HCT116 (cell line): ENCODE measurements at regions not wholly inside any gene's neighbourhood (a gene's known extent, or its start where the extent isn't known, plus 50 kb on each side); places are given as distances from the start of the nearest gene placed in this dataset.

Experiments used
- ATAC-seq: fragments of 200-7000 bp; cut with Tn5 transposase; 2 replicates; pipeline ENCODE4 v1.9.1; 2020; ENCODE audit warnings: mild to moderate bottlenecking, moderate library complexity
- BruUV-seq: library from RNA; stranded (reverse); fragments of 400-500 nt; replicated peaks from 2 replicates; lab custom pipeline; 2021; lab: Mats Ljungman, UMichigan
- CTCF ChIA-PET: fragments of 300-600 bp; sonication (Branson Sonifier 250); formaldehyde crosslinking; loops from one replicate; lab custom pipeline; 2021; ENCODE audit warnings: antibody characterized with exemption; lab: Charles Lee
- POLR2A ChIA-PET: fragments of 300-600, 350-600 bp; sonication (Branson Sonifier 250); formaldehyde crosslinking; loops from one replicate; lab custom pipeline; 2021; ENCODE audit warnings: antibody characterized with exemption; lab: Charles Lee
- RAD21 ChIA-PET, 2 experiments: fragments of 300-600 bp; sonication (Branson Sonifier 250); formaldehyde crosslinking; loops; one replicate each; lab custom pipeline; 2023; ENCODE audit warnings: low total read pairs in 2 of 2; ENCODE audit not compliant: uncharacterized antibody in 2 of 2, unreplicated experiment in 2 of 2, low non-redundant PET in 1 of 2; lab: Charles Lee
- DNase-seq: peaks from one replicate; pipeline ENCODE4 v3.0.0-alpha.2; 2010; ENCODE audit warnings: low read depth, low spot score
- H2AFZ ChIP-seq: fragments of 200-600 bp; shearing (Covaris generic), sonication (generic); 2 replicates; pipeline ENCODE4 v1.6.1; 2017; ENCODE audit warnings: low read depth, mixed run types, mixed read lengths, antibody characterized with exemption, low read length; ENCODE audit not compliant: poor library complexity, severe bottlenecking
- H3K27ac ChIP-seq: 2 replicates; pipeline ENCODE4 v1.5.1; 2012; ENCODE audit warnings: low read depth, low read length
- H3K27me3 ChIP-seq: fragments of 200-600 bp; sonication (generic); 2 replicates; pipeline ENCODE4 v1.6.1; 2016; ENCODE audit warnings: mixed run types, low read length, mixed read lengths; ENCODE audit not compliant: insufficient read depth
- H3K36me3 ChIP-seq, 2 experiments: fragments of 200-500 bp in 1 of 2; fragments of 200-600 bp in 1 of 2; sonication (Bioruptor generic) in 1 of 2; sonication (generic) in 1 of 2; 2 replicates each; pipeline versions ENCODE4 v1.5.1 to v1.6.1; 2014 to 2016; ENCODE audit warnings: low read length in 2 of 2, inconsistent platforms in 1 of 2, mixed read lengths in 1 of 2, mixed run types in 1 of 2; ENCODE audit not compliant: insufficient read depth in 2 of 2, control insufficient read depth in 1 of 2
- H3K4me1 ChIP-seq, 2 experiments: fragments of 200-600 bp in 1 of 2; sonication (generic) in 1 of 2; 2 replicates each; pipeline versions ENCODE4 v1.5.1 to v1.6.1; 2012 to 2017; ENCODE audit warnings: low read length in 2 of 2, inconsistent platforms in 1 of 2, mild to moderate bottlenecking in 1 of 2, mixed read lengths in 1 of 2, mixed run types in 1 of 2, moderate library complexity in 1 of 2; ENCODE audit not compliant: insufficient read depth in 2 of 2, control insufficient read depth in 1 of 2
- H3K4me2 ChIP-seq: fragments of 200-600 bp; sonication (generic); 2 replicates; pipeline ENCODE4 v1.6.1; 2017; ENCODE audit warnings: mixed run types, low read length, mixed read lengths
- H3K4me3 ChIP-seq, 2 experiments: fragments of 200-600 bp in 1 of 2; sonication (generic) in 1 of 2; replicated peaks in 1 of 2; 2 replicates each; pipeline ENCODE4 v1.5.1; 2011 to 2016; ENCODE audit warnings: low read length in 2 of 2, control low read depth in 1 of 2, low read depth in 1 of 2, mild to moderate bottlenecking in 1 of 2, mixed read lengths in 1 of 2, mixed run types in 1 of 2
- H3K79me2 ChIP-seq: fragments of 200-600 bp; sonication (generic); 2 replicates; pipeline ENCODE4 v1.6.1; 2017; ENCODE audit warnings: mild to moderate bottlenecking, mixed run types, low read length, moderate library complexity, mixed read lengths; ENCODE audit not compliant: insufficient read depth
- H3K9ac ChIP-seq: fragments of 200-600 bp; sonication (generic); 2 replicates; pipeline ENCODE4 v1.6.1; 2016; ENCODE audit warnings: low read length, mixed read lengths
- H3K9me2 ChIP-seq: fragments of 200-600 bp; sonication (generic), shearing (Covaris generic); 2 replicates; pipeline ENCODE4 v1.6.1; 2017; ENCODE audit warnings: mixed run types, mild to moderate bottlenecking, moderate library complexity; ENCODE audit not compliant: insufficient read depth
- H3K9me3 ChIP-seq, 2 experiments: fragments of 200-500 bp in 1 of 2; fragments of 200-600 bp in 1 of 2; sonication (Bioruptor generic) in 1 of 2; sonication (generic) in 1 of 2; 2 replicates each; pipeline ENCODE4 v1.6.1; 2014 to 2017; ENCODE audit warnings: low read length in 2 of 2, mixed read lengths in 2 of 2, inconsistent platforms in 1 of 2, low read depth in 1 of 2, mild to moderate bottlenecking in 1 of 2, mixed run types in 1 of 2, moderate library complexity in 1 of 2; ENCODE audit not compliant: control insufficient read depth in 1 of 2, insufficient read depth in 1 of 2
- H4K20me1 ChIP-seq: fragments of 200-600 bp; sonication (generic), shearing (Covaris generic); 2 replicates; pipeline ENCODE4 v1.6.1; 2017; ENCODE audit warnings: mixed run types, mild to moderate bottlenecking, moderate library complexity; ENCODE audit not compliant: insufficient read depth
- CBX3 ChIP-seq: IDR thresholded peaks from 2 replicates; pipeline ENCODE4 v1.6.1; 2012; ENCODE audit warnings: low read depth
- CEBPB ChIP-seq: IDR thresholded peaks from 2 replicates; pipeline ENCODE4 v1.6.1; 2012; ENCODE audit warnings: low read depth
- EGR1 ChIP-seq: IDR thresholded peaks from 2 replicates; pipeline ENCODE4 v1.6.1; 2012; ENCODE audit warnings: low read depth
- ELF1 ChIP-seq: IDR thresholded peaks from 2 replicates; pipeline ENCODE4 v1.6.1; 2012; ENCODE audit warnings: low read depth, borderline replicate concordance
- EZH2 ChIP-seq: fragments of 200-600 bp; sonication (generic); IDR thresholded peaks from 2 replicates; pipeline ENCODE4 v1.6.1; 2017; ENCODE audit warnings: antibody characterized with exemption, mixed run types
- EZH2phosphoT487 ChIP-seq: fragments of 200-600 bp; IDR thresholded peaks from 2 replicates; pipeline ENCODE4 v1.6.1; 2018; ENCODE audit warnings: antibody characterized with exemption, borderline replicate concordance
- FOSL1 ChIP-seq: IDR thresholded peaks from 2 replicates; pipeline ENCODE4 v1.6.1; 2012; ENCODE audit warnings: low read depth
- JUND ChIP-seq: IDR thresholded peaks from 2 replicates; pipeline ENCODE4 v1.6.1; 2012
- POLR2A ChIP-seq: IDR thresholded peaks from 2 replicates; pipeline ENCODE4 v1.7.0; 2011; ENCODE audit warnings: borderline replicate concordance; ENCODE audit not compliant: insufficient read depth, insufficient read length; ENCODE audit errors: extremely low read depth
- POLR2AphosphoS5 ChIP-seq: IDR thresholded peaks from 2 replicates; pipeline ENCODE4 v1.6.1; 2011; ENCODE audit warnings: mild to moderate bottlenecking, low read depth, low read length, moderate library complexity
- SIN3A ChIP-seq: IDR thresholded peaks from 2 replicates; pipeline ENCODE4 v1.6.1; 2012; ENCODE audit warnings: low read depth
- SP1 ChIP-seq: IDR thresholded peaks from 2 replicates; pipeline ENCODE4 v1.6.1; 2012; ENCODE audit warnings: low read depth
- ZNF274 ChIP-seq: fragments of 200-500 bp; sonication (Bioruptor generic); IDR thresholded peaks from 2 replicates; pipeline ENCODE4 v1.6.1; 2014; ENCODE audit warnings: mild to moderate bottlenecking, low read depth, low read length, inconsistent platforms
- intact Hi-C: fragments of 100-400 bp; cut with micrococcal nuclease; formaldehyde crosslinking; loops from 2 replicates; pipeline ENCODE4 v1.10.0; 2022
- TF ChIP-seq, protein P1 (sequence below): IDR thresholded peaks from 2 replicates; pipeline ENCODE4 v1.6.1; 2012
- TF ChIP-seq, protein P2 (sequence below), 3 experiments: fragments of 200-600 bp in 1 of 3; sonication (generic) in 1 of 3; IDR thresholded peaks in 2 of 3; conservative IDR thresholded peaks in 1 of 3; 2 replicates each; pipeline ENCODE4 v1.5.1; 2012 to 2017; ENCODE audit warnings: low read depth in 2 of 3, low read length in 2 of 3, antibody characterized with exemption in 1 of 3, borderline replicate concordance in 1 of 3, control low read depth in 1 of 3, mild to moderate bottlenecking in 1 of 3, mixed read lengths in 1 of 3, mixed run types in 1 of 3, moderate library complexity in 1 of 3; ENCODE audit not compliant: insufficient read depth in 1 of 3
- TF ChIP-seq, protein P3 (sequence below): IDR thresholded peaks from 2 replicates; pipeline ENCODE4 v1.6.1; 2011; ENCODE audit warnings: mild to moderate bottlenecking, low read length, moderate library complexity; ENCODE audit not compliant: insufficient replicate concordance; ENCODE audit errors: extremely low read depth

DNA sequence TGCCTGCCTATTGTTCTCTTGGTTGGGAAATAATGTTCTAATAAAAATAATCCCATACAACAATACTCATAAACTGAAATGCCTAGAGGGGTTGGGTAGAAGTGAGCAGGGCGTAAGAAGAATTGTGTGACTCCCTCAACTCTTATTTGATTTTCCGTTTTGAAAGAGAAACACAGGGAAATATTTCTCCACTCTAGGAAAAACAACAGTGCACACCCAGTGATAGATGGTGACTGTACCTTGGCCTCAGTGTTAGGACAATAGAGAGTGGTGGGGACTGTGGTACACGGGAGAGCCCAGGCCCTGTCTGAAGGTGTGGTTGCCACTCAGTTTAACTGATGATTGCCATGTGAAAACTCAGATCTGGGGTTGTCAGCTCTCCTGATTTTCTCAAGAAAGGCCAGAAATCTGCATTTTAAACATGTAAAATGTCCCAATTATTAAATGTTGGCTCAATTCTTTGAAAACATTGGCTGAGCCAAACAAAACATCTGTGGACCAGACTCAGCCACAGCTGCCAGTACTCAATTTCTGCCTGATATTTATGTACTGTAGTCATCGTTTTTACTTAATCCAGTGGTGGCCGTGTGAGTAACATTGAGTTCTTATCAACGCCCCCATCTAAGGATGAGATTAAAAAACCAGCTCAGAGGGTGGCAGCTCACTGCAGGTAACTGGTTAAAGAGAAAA, 103.8 kb upstream of the ZNF618 start:
- ATAC-seq (no peak), DNase-seq (no peak)
- Histone ChIP-seq H3K4me2 (no peak overlapping the region), H3K4me1 (no peaks in the 10 kb centered on the region), H3K27me3 (no peaks in the 10 kb centered on the region), H4K20me1 (no peaks in the 10 kb centered on the region), H3K9ac (no peak overlapping the region), H3K27ac (no peak overlapping the region), H3K79me2 (no peaks in the 10 kb centered on the region), H3K4me3 (no peak overlapping the region), H3K9me2 (no peaks in the 10 kb centered on the region), H2AFZ (no peak overlapping the region), H3K36me3 (no peaks in the 10 kb centered on the region), H3K9me3 (no peaks in the 10 kb centered on the region)
- intact Hi-C loops: no loop called here
- no TSS peak for BruUV-seq
- CTCF ChIA-PET: no interaction called here
- POLR2A ChIA-PET: no interaction called here
- RAD21 ChIA-PET: no interaction called here
- TF ChIP-seq, protein P1, sequence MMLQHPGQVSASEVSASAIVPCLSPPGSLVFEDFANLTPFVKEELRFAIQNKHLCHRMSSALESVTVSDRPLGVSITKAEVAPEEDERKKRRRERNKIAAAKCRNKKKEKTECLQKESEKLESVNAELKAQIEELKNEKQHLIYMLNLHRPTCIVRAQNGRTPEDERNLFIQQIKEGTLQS: no peak
- TF ChIP-seq SIN3A (no peak), POLR2A (no peak), POLR2AphosphoS5 (no peak), EGR1 (no peak), EZH2 (no peak), CEBPB (no peak), EZH2phosphoT487 (no peak), FOSL1 (no peak), CBX3 (no peak), JUND (no peak), SP1 (no peak), ELF1 (no peak), ZNF274 (no peak)
- TF ChIP-seq, protein P2, sequence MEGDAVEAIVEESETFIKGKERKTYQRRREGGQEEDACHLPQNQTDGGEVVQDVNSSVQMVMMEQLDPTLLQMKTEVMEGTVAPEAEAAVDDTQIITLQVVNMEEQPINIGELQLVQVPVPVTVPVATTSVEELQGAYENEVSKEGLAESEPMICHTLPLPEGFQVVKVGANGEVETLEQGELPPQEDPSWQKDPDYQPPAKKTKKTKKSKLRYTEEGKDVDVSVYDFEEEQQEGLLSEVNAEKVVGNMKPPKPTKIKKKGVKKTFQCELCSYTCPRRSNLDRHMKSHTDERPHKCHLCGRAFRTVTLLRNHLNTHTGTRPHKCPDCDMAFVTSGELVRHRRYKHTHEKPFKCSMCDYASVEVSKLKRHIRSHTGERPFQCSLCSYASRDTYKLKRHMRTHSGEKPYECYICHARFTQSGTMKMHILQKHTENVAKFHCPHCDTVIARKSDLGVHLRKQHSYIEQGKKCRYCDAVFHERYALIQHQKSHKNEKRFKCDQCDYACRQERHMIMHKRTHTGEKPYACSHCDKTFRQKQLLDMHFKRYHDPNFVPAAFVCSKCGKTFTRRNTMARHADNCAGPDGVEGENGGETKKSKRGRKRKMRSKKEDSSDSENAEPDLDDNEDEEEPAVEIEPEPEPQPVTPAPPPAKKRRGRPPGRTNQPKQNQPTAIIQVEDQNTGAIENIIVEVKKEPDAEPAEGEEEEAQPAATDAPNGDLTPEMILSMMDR (IDR thresholded peaks at IDR 0.05 in 2 of 3, conservative IDR thresholded peaks at IDR 0.05 in 1 of 3; ENCODE audit: borderline replicate concordance in 1 of 3, insufficient read depth in 1 of 3, low read depth in 2 of 3, low read length in 2 of 3): no peak
- TF ChIP-seq, protein P3, sequence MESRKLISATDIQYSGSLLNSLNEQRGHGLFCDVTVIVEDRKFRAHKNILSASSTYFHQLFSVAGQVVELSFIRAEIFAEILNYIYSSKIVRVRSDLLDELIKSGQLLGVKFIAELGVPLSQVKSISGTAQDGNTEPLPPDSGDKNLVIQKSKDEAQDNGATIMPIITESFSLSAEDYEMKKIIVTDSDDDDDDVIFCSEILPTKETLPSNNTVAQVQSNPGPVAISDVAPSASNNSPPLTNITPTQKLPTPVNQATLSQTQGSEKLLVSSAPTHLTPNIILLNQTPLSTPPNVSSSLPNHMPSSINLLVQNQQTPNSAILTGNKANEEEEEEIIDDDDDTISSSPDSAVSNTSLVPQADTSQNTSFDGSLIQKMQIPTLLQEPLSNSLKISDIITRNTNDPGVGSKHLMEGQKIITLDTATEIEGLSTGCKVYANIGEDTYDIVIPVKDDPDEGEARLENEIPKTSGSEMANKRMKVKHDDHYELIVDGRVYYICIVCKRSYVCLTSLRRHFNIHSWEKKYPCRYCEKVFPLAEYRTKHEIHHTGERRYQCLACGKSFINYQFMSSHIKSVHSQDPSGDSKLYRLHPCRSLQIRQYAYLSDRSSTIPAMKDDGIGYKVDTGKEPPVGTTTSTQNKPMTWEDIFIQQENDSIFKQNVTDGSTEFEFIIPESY: no peak
